Right renal cortex interstitium (tissue), 3 donors: ENCODE measurements at regions not wholly inside any gene's neighbourhood (a gene's known extent, or its start where the extent isn't known, plus 50 kb on each side); places are given as distances from the start of the nearest gene placed in this dataset.

Experiments used
- DNase-seq, 3 donors: peaks; one replicate each; pipeline ENCODE4 v3.0.0-alpha.2; 2013; ENCODE audit warnings: low read depth in 3 of 3, low spot score in 2 of 3

GRCh38 chr19:46911456-46911855, 50.7 kb downstream of the ARHGAP35 start:
- no peak for DNase-seq

- DNase-seq: no peak
These were observed 52.5 kb downstream of the ARHGAP35 start for GRCh38 chr19:46913198-46913851.

GRCh38 chr19:46913852-46914430, 53.1 kb downstream of the ARHGAP35 start:
- no peak for DNase-seq

- DNase-seq: no peak
These were observed 54.6 kb downstream of the ARHGAP35 start for GRCh38 chr19:46915386-46915785.

GRCh38 chr19:46917002-46917401, 56.2 kb downstream of the ARHGAP35 start:
- no peak for DNase-seq

GRCh38 chr19:46919324-46919723, 58.5 kb downstream of the ARHGAP35 start:
- no peak for DNase-seq

GRCh38 chr19:46920362-46920761, 59.6 kb downstream of the ARHGAP35 start:
- DNase-seq: no peak

- no peak for DNase-seq
These were observed 60.3 kb downstream of the ARHGAP35 start for GRCh38 chr19:46921071-46921470.

- no peak for DNase-seq
These were observed 61.7 kb downstream of the ARHGAP35 start for GRCh38 chr19:46922465-46922864.

GRCh38 chr19:46924874-46925547, 64.2 kb downstream of the ARHGAP35 start:
- no peak for DNase-seq

- no peak for DNase-seq
These were observed 64.8 kb downstream of the ARHGAP35 start for GRCh38 chr19:46925548-46925950.

- no peak for DNase-seq
These were observed 65.6 kb downstream of the ARHGAP35 start for GRCh38 chr19:46926170-46927071.

GRCh38 chr19:46927106-46927505, 66.3 kb downstream of the ARHGAP35 start:
- no peak for DNase-seq

GRCh38 chr19:46927893-46928292, 67.1 kb downstream of the ARHGAP35 start:
- DNase-seq: no peak

GRCh38 chr19:46928951-46929350, 68.2 kb downstream of the ARHGAP35 start:
- DNase-seq: no peak

- DNase-seq: no peak
These were observed 70.4 kb downstream of the ARHGAP35 start for GRCh38 chr19:46931202-46931601.

GRCh38 chr19:46932346-46932745, 71.5 kb downstream of the ARHGAP35 start:
- DNase-seq: no peak

- DNase-seq: no peak
These were observed 74.4 kb downstream of the ARHGAP35 start for GRCh38 chr19:46935066-46935663.

GRCh38 chr19:46943150-46943946, 76.3 kb upstream of the NPAS1 start:
- no peak for DNase-seq
